Kidney tubule cell (primary cell): ENCODE measurements at regions not wholly inside any gene's neighbourhood (a gene's known extent, or its start where the extent isn't known, plus 50 kb on each side); places are given as distances from the start of the nearest gene placed in this dataset.

ENCODE experiments used
- DNase-seq: peaks from one replicate; pipeline ENCODE4 v3.0.0-alpha.2; 2018; ENCODE audit warnings: low spot score

GRCh38 chr1:232476538-232476950 is 153.4 kb downstream of the SIPA1L2 start:
- no peak for DNase-seq

- no peak for DNase-seq
These were observed 155.1 kb downstream of the SIPA1L2 start for GRCh38 chr1:232474826-232475225.

- no peak for DNase-seq
These were observed 156.0 kb downstream of the SIPA1L2 start for GRCh38 chr1:232473900-232474299.

- DNase-seq: peak; percentile 22
These were observed 156.6 kb downstream of the SIPA1L2 start for GRCh38 chr1:232473324-232473723.

- no peak for DNase-seq
These were observed 157.4 kb downstream of the SIPA1L2 start for GRCh38 chr1:232472485-232473041.

- no peak for DNase-seq
These were observed 158.7 kb downstream of the SIPA1L2 start for GRCh38 chr1:232471250-232471649.

- no peak for DNase-seq
These were observed 159.2 kb downstream of the SIPA1L2 start for GRCh38 chr1:232470711-232471110.

- DNase-seq: no peak
These were observed 161.7 kb downstream of the SIPA1L2 start for GRCh38 chr1:232468249-232468648.

GRCh38 chr1:232467073-232467760 is 162.7 kb downstream of the SIPA1L2 start:
- DNase-seq: no peak

GRCh38 chr1:232464325-232464724 is 165.6 kb downstream of the SIPA1L2 start:
- DNase-seq: no peak

GRCh38 chr1:232463225-232463624 is 166.7 kb downstream of the SIPA1L2 start:
- DNase-seq: no peak

GRCh38 chr1:232462213-232462612 is 167.7 kb downstream of the SIPA1L2 start:
- peak; percentile 83 for DNase-seq

- DNase-seq: no peak
These were observed 170.1 kb downstream of the SIPA1L2 start for GRCh38 chr1:232459826-232460225.

GRCh38 chr1:232459087-232459486 is 170.8 kb downstream of the SIPA1L2 start:
- no peak for DNase-seq

GRCh38 chr1:232457595-232457994 is 172.3 kb downstream of the SIPA1L2 start:
- no peak for DNase-seq

- no peak for DNase-seq
These were observed 173.2 kb downstream of the SIPA1L2 start for GRCh38 chr1:232456714-232457113.

- no peak for DNase-seq
These were observed 175.6 kb downstream of the SIPA1L2 start for GRCh38 chr1:232454227-232454886.

- no peak for DNase-seq
These were observed 177.0 kb downstream of the SIPA1L2 start for GRCh38 chr1:232452736-232453440.

- peak; percentile 47 for DNase-seq
These were observed 177.8 kb downstream of the SIPA1L2 start for GRCh38 chr1:232452117-232452516.

- DNase-seq: no peak
These were observed 178.4 kb downstream of the SIPA1L2 start for GRCh38 chr1:232451506-232451905.

GRCh38 chr1:232450615-232451014 is 179.3 kb downstream of the SIPA1L2 start:
- no peak for DNase-seq

GRCh38 chr1:232447125-232447524 is 182.8 kb downstream of the SIPA1L2 start:
- no peak for DNase-seq
